ENCODE measurements at regions not wholly inside any gene's neighbourhood (a gene's known extent, or its start where the extent isn't known, plus 50 kb on each side); places are given as distances from the start of the nearest gene placed in this dataset.

DNA sequence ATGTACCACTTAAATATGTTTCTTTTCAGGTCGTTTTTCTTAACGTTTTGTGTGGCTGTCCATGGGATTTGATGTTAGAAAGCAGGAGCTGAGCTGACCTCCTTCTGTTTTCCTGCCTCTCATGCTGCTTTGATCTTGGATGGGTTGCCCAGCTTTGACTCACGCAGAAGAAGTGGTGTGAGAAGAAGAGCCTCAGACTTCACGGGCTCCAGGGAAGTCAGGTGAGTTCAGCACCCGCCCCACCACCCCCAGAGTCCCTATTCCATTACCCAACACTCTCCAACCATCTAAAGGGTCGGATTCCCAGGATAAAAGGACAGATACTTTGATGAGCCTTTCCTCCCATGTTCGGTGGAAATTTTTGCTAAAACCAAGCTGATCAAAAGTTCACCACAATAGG lies 373.4 kb downstream of the IRX2 start:
- H3K27ac ChIP-seq: no peak overlapping the region
- no peaks in the 10 kb centered on the region for H3K9me3 ChIP-seq
- TF ChIP-seq Cebpa-rat (IDR thresholded peaks at IDR 0.05): no peak
- no peaks in the 10 kb centered on the region for H3K36me3 ChIP-seq
- H3K27me3 ChIP-seq: no peaks in the 10 kb centered on the region
- no peak overlapping the region for H3K4me3 ChIP-seq
- H3K4me2 ChIP-seq: no peak overlapping the region
- H3K4me1 ChIP-seq: no peaks in the 10 kb centered on the region
- no peaks in the 10 kb centered on the region for H4K20me1 ChIP-seq
- H3K9ac ChIP-seq: no peak overlapping the region

DNA sequence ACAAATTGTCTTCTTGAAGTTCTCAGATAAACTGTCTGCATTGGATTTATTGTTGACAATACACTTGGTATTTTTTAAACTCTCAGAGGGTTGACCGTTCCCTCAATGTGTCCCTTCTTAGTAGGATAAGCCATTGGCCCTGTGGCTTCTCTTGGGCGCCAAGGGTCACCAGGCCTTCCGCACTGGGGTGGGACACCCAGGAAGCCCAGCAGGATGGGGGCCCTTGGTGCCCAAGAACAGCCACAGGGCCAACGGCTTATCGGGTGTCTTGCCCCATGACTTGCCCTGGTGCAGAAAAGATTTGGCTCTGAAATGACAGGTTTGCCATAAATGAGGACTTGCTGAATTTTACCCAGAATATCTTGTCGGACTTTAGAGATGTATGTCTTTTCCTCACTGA lies 375.0 kb downstream of the IRX2 start:
- Histone ChIP-seq H3K27me3 (no peaks in the 10 kb centered on the region), H3K4me3 (no peak overlapping the region), H3K9ac (no peak overlapping the region), H3K9me3 (no peaks in the 10 kb centered on the region), H3K4me1 (no peaks in the 10 kb centered on the region), H3K36me3 (no peaks in the 10 kb centered on the region), H4K20me1 (no peaks in the 10 kb centered on the region), H3K4me2 (no peak overlapping the region), H3K27ac (no peak overlapping the region)
- no peak for TF ChIP-seq Cebpa-rat (IDR thresholded peaks at IDR 0.05)

DNA sequence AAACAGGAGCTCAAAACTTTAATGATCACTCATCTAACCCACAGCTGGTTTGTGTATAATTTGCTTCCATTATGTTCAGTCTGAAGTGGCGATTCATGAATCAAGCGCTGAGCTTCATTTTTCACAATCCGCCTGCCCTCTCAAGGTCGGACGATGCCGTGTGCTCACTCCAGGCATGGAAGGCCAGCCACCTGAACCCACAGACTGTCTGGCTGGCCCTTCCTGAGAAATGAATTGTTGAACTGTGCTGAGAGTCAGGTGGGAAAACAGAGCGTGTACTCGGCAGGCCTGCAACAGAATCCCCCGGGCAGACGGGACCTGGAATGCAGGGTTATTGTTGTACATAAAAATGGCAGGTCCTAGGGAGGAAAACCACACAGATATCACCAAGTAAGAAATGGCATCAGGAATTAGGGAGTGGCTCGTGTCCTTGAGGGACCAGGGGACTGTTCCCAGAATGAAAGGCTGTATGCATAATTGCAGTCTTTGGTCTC lies 375.7 kb downstream of the IRX2 start:
- no peak overlapping the region for H3K4me3 ChIP-seq
- H3K4me2 ChIP-seq: no peak overlapping the region
- no peaks in the 10 kb centered on the region for H3K36me3 ChIP-seq
- no peak for TF ChIP-seq Cebpa-rat (IDR thresholded peaks at IDR 0.05)
- no peaks in the 10 kb centered on the region for H3K9me3 ChIP-seq
- H3K27me3 ChIP-seq: no peaks in the 10 kb centered on the region
- no peaks in the 10 kb centered on the region for H4K20me1 ChIP-seq
- H3K27ac ChIP-seq: no peak overlapping the region
- H3K4me1 ChIP-seq: no peaks in the 10 kb centered on the region
- no peak overlapping the region for H3K9ac ChIP-seq

- no peak for TF ChIP-seq Cebpa-rat (IDR thresholded peaks at IDR 0.05)
- no peak overlapping the region for H3K4me3 ChIP-seq
These were observed 376.2 kb downstream of the IRX2 start for GRCh38 chr5:2375291-2375690.

GRCh38 chr5:2374703-2375102 lies 376.8 kb downstream of the IRX2 start:
- H3K27ac ChIP-seq: no peak overlapping the region
- no peaks in the 10 kb centered on the region for H3K9me3 ChIP-seq
- no peak overlapping the region for H3K9ac ChIP-seq
- no peak overlapping the region for H3K4me2 ChIP-seq
- H3K36me3 ChIP-seq: no peaks in the 10 kb centered on the region
- H4K20me1 ChIP-seq: no peaks in the 10 kb centered on the region
- no peak overlapping the region for H3K4me3 ChIP-seq
- no peaks in the 10 kb centered on the region for H3K27me3 ChIP-seq
- H3K4me1 ChIP-seq: no peaks in the 10 kb centered on the region
- TF ChIP-seq Cebpa-rat (IDR thresholded peaks at IDR 0.05): no peak

More at GRCh38 chr5:2375291-2375690, 376.2 kb downstream of the IRX2 start:
- no peak overlapping the region for H3K4me2 ChIP-seq
- no peaks in the 10 kb centered on the region for H4K20me1 ChIP-seq
- H3K4me1 ChIP-seq: no peaks in the 10 kb centered on the region
- H3K9ac ChIP-seq: no peak overlapping the region
- H3K27ac ChIP-seq: no peak overlapping the region
- no peaks in the 10 kb centered on the region for H3K27me3 ChIP-seq
- H3K36me3 ChIP-seq: no peaks in the 10 kb centered on the region
- no peaks in the 10 kb centered on the region for H3K9me3 ChIP-seq

GRCh38 chr5:2373631-2374030 lies 377.8 kb downstream of the IRX2 start:
- no peak overlapping the region for H3K9ac ChIP-seq
- no peak for TF ChIP-seq Cebpa-rat (IDR thresholded peaks at IDR 0.05)
- no peaks in the 10 kb centered on the region for H4K20me1 ChIP-seq
- no peak overlapping the region for H3K27ac ChIP-seq
- no peaks in the 10 kb centered on the region for H3K36me3 ChIP-seq
- no peaks in the 10 kb centered on the region for H3K4me1 ChIP-seq
- no peaks in the 10 kb centered on the region for H3K9me3 ChIP-seq
- H3K27me3 ChIP-seq: no peaks in the 10 kb centered on the region
- H3K4me3 ChIP-seq: no peak overlapping the region
- no peak overlapping the region for H3K4me2 ChIP-seq

DNA sequence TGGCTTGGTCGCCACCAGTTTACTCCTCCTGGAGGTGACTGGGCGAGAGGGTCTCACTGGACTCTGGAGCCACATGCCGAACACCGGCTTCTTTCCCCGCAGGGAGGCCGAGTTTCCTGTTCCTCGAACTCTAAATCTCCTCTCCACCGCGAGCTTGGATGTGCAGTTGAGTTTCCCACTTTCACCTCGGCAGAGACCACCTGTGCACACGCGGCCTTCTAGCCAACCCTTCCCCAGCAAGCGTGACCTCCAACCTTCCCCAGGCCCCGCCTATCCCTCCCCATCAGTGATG lies 380.1 kb downstream of the IRX2 start:
- Histone ChIP-seq H3K4me1 (no peaks in the 10 kb centered on the region), H3K36me3 (no peaks in the 10 kb centered on the region), H3K27me3 (no peaks in the 10 kb centered on the region), H3K9me3 (0 out of 2 replicates have a peak, but pooled peaks cover 4% of the 10 kb centered on the region), H4K20me1 (no peaks in the 10 kb centered on the region), H3K4me2 (no peak overlapping the region), H3K27ac (no peak overlapping the region), H3K4me3 (no peak overlapping the region), H3K9ac (no peak overlapping the region)
- TF ChIP-seq Cebpa-rat (IDR thresholded peaks at IDR 0.05): 0 out of 2 replicates have a peak, but pooled peaks have one; percentile 9

DNA sequence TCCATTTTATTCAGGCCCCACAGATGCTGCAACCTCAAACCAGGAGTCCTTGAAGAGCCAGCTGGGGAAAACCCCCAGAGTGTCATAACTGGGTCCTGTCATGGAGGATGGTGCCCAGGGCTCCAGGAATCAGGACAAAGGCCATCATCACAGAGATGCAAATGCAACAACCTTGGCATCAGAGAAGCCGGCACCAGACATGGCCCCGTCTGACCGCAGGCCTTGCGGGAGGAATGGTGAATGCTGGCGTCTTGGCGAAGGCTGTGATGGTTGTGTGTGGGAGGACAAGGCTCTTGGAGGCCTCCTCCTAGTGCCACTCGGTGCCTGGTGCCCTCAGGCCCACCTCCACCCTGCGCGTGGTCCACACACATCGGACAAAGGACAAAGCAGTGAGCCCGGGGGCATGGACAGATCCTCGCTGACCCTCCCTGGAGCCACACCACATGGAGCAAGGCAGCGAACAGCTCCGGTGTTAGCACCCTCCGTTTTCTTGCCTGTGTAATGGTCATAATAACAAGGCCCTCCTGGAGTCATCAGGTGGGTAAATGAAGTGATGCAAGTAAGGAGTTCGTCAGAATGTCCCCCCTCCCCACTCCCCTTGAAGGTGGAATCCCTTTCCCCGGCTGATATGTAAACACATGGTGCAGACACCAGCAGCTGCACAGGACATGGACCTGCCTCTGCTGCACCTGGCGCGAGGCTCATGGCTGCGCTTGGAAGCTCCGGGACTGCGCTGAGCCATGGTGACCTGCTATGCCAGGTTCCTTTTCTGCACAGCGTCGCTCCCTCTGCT lies 380.7 kb downstream of the IRX2 start:
- Histone ChIP-seq H3K36me3 (no peaks in the 10 kb centered on the region), H3K27ac (no peak overlapping the region), H3K4me1 (no peaks in the 10 kb centered on the region), H4K20me1 (no peaks in the 10 kb centered on the region), H3K27me3 (no peaks in the 10 kb centered on the region), H3K4me2 (no peak overlapping the region), H3K4me3 (no peak overlapping the region), H3K9me3 (peaks cover 8% of the 10 kb centered on the region), H3K9ac (no peak overlapping the region)
- no peak for TF ChIP-seq Cebpa-rat (IDR thresholded peaks at IDR 0.05)

DNA sequence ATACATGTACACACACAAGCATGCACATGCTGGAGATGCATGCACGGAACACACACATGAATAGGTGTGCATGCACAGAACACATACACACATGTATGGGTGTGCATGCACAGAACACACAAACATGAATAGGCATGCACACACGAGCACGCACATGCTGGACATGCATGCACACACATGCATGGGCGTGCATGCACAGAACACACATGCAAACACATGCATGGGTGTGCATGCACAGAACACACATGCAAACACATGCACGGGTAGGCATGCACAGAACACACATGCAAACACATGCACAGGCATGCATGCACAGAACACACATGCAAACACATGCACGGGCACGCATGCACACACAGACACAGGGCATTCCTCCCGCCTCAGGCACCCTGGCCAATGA lies 382.3 kb downstream of the IRX2 start:
- H3K9me3 ChIP-seq: peaks cover 24% of the 10 kb centered on the region

GRCh38 chr5:2366816-2367215 lies 384.7 kb downstream of the IRX2 start:
- Histone ChIP-seq H3K36me3 (no peaks in the 10 kb centered on the region), H3K9me3 (peaks cover 29% of the 10 kb centered on the region), H4K20me1 (no peaks in the 10 kb centered on the region), H3K9ac (no peak overlapping the region), H3K4me3 (no peak overlapping the region), H3K4me2 (no peak overlapping the region), H3K27ac (no peak overlapping the region), H3K4me1 (no peaks in the 10 kb centered on the region), H3K27me3 (no peaks in the 10 kb centered on the region)
- TF ChIP-seq Cebpa-rat (IDR thresholded peaks at IDR 0.05): no peak

More for the DNA sequence above, 382.3 kb downstream of the IRX2 start:
- H3K9ac ChIP-seq: no peak overlapping the region
- TF ChIP-seq Cebpa-rat (IDR thresholded peaks at IDR 0.05): no peak
- no peaks in the 10 kb centered on the region for H3K36me3 ChIP-seq
- no peak overlapping the region for H3K27ac ChIP-seq
- no peaks in the 10 kb centered on the region for H3K4me1 ChIP-seq
- H3K27me3 ChIP-seq: no peaks in the 10 kb centered on the region
- H4K20me1 ChIP-seq: no peaks in the 10 kb centered on the region
- H3K4me2 ChIP-seq: no peak overlapping the region
- H3K4me3 ChIP-seq: no peak overlapping the region
